NCI-H1105 (cell line): ENCODE measurements at regions not wholly inside any gene's neighbourhood (a gene's known extent, or its start where the extent isn't known, plus 50 kb on each side); places are given as distances from the start of the nearest gene placed in this dataset.
"Not testable (repeated sequence)": the region's sequence is repeated elsewhere in the genome, so short reads cannot be mapped to it uniquely, and the experiment has no call there.

Source experiments
- DNase-seq: peaks from one replicate; lab custom pipeline; 2025; lab: John Stamatoyannopoulos, UW

GRCh38 chr9:21533597-21533996, 51.5 kb upstream of the IFNE start:
- DNase-seq, result no peak

- DNase-seq, result no peak
These were observed 53.3 kb upstream of the IFNE start for GRCh38 chr9:21535396-21535795.

- DNase-seq, result no peak
These were observed 60.7 kb upstream of the IFNE start for GRCh38 chr9:21542787-21543186.

GRCh38 chr9:21543187-21543586, 61.1 kb upstream of the IFNE start:
- DNase-seq, result no peak

- DNase-seq, result not testable (repeated sequence)
These were observed 61.7 kb upstream of the IFNE start for GRCh38 chr9:21543816-21544215.

- DNase-seq, result no peak
These were observed 64.8 kb upstream of the IFNE start for GRCh38 chr9:21546949-21547348.

GRCh38 chr9:21549251-21549765, 67.2 kb upstream of the IFNE start:
- DNase-seq, result no peak

- no peak for DNase-seq
These were observed 67.8 kb upstream of the IFNE start for GRCh38 chr9:21549890-21550289.

- no peak for DNase-seq
These were observed 68.3 kb upstream of the IFNE start for GRCh38 chr9:21550392-21550791.

GRCh38 chr9:21551401-21551800, 69.3 kb upstream of the IFNE start:
- no peak for DNase-seq

- no peak for DNase-seq
These were observed 70.4 kb upstream of the IFNE start for GRCh38 chr9:21552244-21553170.

GRCh38 chr9:21553441-21553840, 71.3 kb upstream of the IFNE start:
- no peak for DNase-seq

GRCh38 chr9:21554813-21555212, 72.7 kb upstream of the IFNE start:
- no peak for DNase-seq

- no peak for DNase-seq
These were observed 73.8 kb upstream of the IFNE start for GRCh38 chr9:21555911-21556310.

GRCh38 chr9:21556581-21557427, 74.7 kb upstream of the IFNE start:
- DNase-seq, result no peak

GRCh38 chr9:21557428-21557768, 75.3 kb upstream of the IFNE start:
- DNase-seq, result no peak

GRCh38 chr9:21558079-21558478, 76.0 kb upstream of the IFNE start:
- DNase-seq, result no peak

GRCh38 chr9:21558615-21559401, 76.7 kb upstream of the IFNE start:
- DNase-seq, result no peak

- peak; percentile 36 for DNase-seq
These were observed 77.5 kb upstream of the IFNE start for GRCh38 chr9:21559402-21560280.

- no peak for DNase-seq
These were observed 78.2 kb upstream of the IFNE start for GRCh38 chr9:21560281-21560745.

- DNase-seq, result no peak
These were observed 79.4 kb upstream of the IFNE start for GRCh38 chr9:21561502-21561901.
